ENCODE measurements at regions not wholly inside any gene's neighbourhood (a gene's known extent, or its start where the extent isn't known, plus 50 kb on each side); places are given as distances from the start of the nearest gene placed in this dataset.

DNA sequence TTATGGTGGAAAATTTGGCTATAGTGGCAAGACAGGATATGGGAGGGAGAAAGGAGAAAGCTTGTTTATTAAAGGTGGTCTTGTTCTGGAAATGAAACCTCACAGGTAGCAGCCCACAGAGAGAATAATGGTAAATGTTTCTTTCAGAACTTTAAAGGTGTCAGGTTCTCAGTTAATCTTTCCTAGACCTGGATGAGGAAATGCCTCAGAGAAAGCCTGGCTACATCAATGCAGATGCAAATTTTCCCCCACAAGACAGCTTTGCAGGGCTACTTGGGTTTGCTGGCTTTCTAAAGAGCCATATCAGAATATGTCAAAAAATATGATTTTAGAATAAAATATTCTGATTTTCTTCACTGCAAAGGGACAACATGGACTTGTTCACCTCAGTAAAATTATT, 715.0 kb downstream of the FAM133A start:
- Histone ChIP-seq H4K91ac (ENCODE audit: low read depth, low read length) (no peak overlapping the region), H3K4ac (ENCODE audit: low read depth, low read length) (no peak overlapping the region), H3K4me1 (ENCODE audit: control insufficient read depth in 1 of 2, insufficient read depth in 2 of 2, low read length in 2 of 2) (no peaks in the 10 kb centered on the region), H2BK5ac (ENCODE audit: low read depth, low read length, poor library complexity) (no peak overlapping the region), H3K18ac (ENCODE audit: low read length) (no peak overlapping the region), H4K12ac (ENCODE audit: low read depth, low read length) (no peak overlapping the region), H3K27ac (ENCODE audit: low read depth, low read length) (no peak overlapping the region), H3K4me2 (ENCODE audit: low read length) (no peak overlapping the region), H2AK5ac (ENCODE audit: low read length) (no peak overlapping the region), H3K14ac (ENCODE audit: low read length) (no peak overlapping the region), H3K36me3 (ENCODE audit: control insufficient read depth in 1 of 2, insufficient read depth in 2 of 2, low read length in 2 of 2) (no peaks in the 10 kb centered on the region), H3K9ac (ENCODE audit: low read length) (no peak overlapping the region), H3K79me1 (ENCODE audit: low read length) (no peaks in the 10 kb centered on the region), H3K9me3 (ENCODE audit: insufficient read depth, low read depth, low read length) (no peaks in the 10 kb centered on the region), H3K79me2 (ENCODE audit: control insufficient read depth, insufficient read depth, low read length, poor library complexity) (no peaks in the 10 kb centered on the region), H2BK120ac (ENCODE audit: insufficient read depth, low read length, poor library complexity) (no peak overlapping the region), H3K27me3 (ENCODE audit: insufficient read depth, low read length) (no peaks in the 10 kb centered on the region), H3K4me3 (ENCODE audit: low read depth, low read length) (no peak overlapping the region), H3K23ac (ENCODE audit: low read length) (no peak overlapping the region), H4K8ac (ENCODE audit: low read depth, low read length) (no peak overlapping the region), H2AFZ (ENCODE audit: insufficient read depth, low read length, poor library complexity) (no peak overlapping the region), H2BK12ac (ENCODE audit: low read length) (no peak overlapping the region)
- DNase-seq = no peak

DNA sequence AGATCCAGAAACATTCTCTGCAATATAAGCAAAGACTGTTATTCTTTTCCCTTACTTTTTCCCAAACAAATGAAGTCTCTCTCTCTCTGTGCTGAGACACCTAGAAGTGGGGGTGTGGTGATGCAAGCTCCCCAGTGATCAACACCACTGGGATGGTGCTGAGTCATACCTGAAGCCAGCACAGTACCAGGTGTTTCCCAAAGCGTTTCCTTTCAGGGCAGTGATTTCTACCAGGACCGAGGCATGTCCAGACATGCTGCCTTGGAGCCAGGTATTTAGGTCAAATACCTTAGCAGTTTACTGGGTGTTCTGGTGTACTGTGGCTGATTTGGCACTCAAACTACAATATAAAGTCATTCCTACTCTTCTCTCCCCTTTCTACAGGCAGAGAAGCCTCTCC, 726.5 kb downstream of the FAM133A start:
- Histone ChIP-seq H2AK5ac (ENCODE audit: low read length) (peak overlapping the region; percentile 93), H3K9me3 (ENCODE audit: insufficient read depth, low read depth, low read length) (no peaks in the 10 kb centered on the region), H3K23ac (ENCODE audit: low read length) (no peak overlapping the region), H3K9ac (ENCODE audit: low read length) (no peak overlapping the region), H2BK12ac (ENCODE audit: low read length) (peak overlapping the region; percentile 100), H3K36me3 (ENCODE audit: control insufficient read depth in 1 of 2, insufficient read depth in 2 of 2, low read length in 2 of 2) (peaks cover 2% of the 10 kb centered on the region in 2 experiments), H3K14ac (ENCODE audit: low read length) (peak overlapping the region; percentile 98), H3K18ac (ENCODE audit: low read length) (peak overlapping the region; percentile 95), H3K27me3 (ENCODE audit: insufficient read depth, low read length) (no peaks in the 10 kb centered on the region), H4K91ac (ENCODE audit: low read depth, low read length) (peak overlapping the region; percentile 100), H3K27ac (ENCODE audit: low read depth, low read length) (peak overlapping the region; percentile 100), H3K79me2 (ENCODE audit: control insufficient read depth, insufficient read depth, low read length, poor library complexity) (peaks cover 7% of the 10 kb centered on the region), H3K4me1 (ENCODE audit: control insufficient read depth in 1 of 2, insufficient read depth in 2 of 2, low read length in 2 of 2) (peaks cover 8 to 12% of the 10 kb centered on the region in 2 experiments), H3K4ac (ENCODE audit: low read depth, low read length) (peak overlapping the region; percentile 72), H4K8ac (ENCODE audit: low read depth, low read length) (peak overlapping the region; percentile 92), H2AFZ (ENCODE audit: insufficient read depth, low read length, poor library complexity) (peak overlapping the region; percentile 88), H4K12ac (ENCODE audit: low read depth, low read length) (peak overlapping the region; percentile 65), H2BK5ac (ENCODE audit: low read depth, low read length, poor library complexity) (peak overlapping the region; percentile 100), H3K4me2 (ENCODE audit: low read length) (no peak overlapping the region), H3K79me1 (ENCODE audit: low read length) (peaks cover 14% of the 10 kb centered on the region), H2BK120ac (ENCODE audit: insufficient read depth, low read length, poor library complexity) (peak overlapping the region; percentile 100), H3K4me3 (ENCODE audit: low read depth, low read length) (no peak overlapping the region)
- DNase-seq = peak; percentile 54 to 71
- WGBS (ENCODE audit: extremely low coverage, insufficient coverage, insufficient read length) = no CpG with 5 or more reads among the region's 2 CpGs

DNA sequence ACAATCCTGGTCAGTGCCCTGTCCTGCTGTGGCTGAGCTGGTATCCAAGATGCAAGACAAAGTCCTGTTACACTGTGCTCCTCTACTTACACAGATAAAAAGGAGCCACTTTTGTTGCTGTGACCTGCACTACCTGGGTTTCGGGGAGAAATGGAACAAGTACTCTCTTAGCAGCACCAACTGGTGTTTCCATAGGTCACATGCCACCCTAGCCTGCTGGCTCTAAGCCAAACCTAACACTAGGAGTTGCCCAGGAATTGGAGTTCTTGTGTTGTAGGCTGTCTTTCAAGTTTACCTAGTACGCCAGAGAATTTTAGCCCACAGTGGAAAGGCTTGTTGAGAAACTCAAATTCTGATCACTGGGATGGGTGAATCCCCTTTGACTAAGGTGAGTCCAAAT, 727.4 kb downstream of the FAM133A start:
- Histone ChIP-seq H3K27ac (ENCODE audit: low read depth, low read length) (peak overlapping the region; percentile 100), H2BK5ac (ENCODE audit: low read depth, low read length, poor library complexity) (peak overlapping the region; percentile 100), H3K27me3 (ENCODE audit: insufficient read depth, low read length) (no peaks in the 10 kb centered on the region), H3K9ac (ENCODE audit: low read length) (no peak overlapping the region), H3K36me3 (ENCODE audit: control insufficient read depth in 1 of 2, insufficient read depth in 2 of 2, low read length in 2 of 2) (peaks cover 2% of the 10 kb centered on the region in 2 experiments), H2BK12ac (ENCODE audit: low read length) (peak overlapping the region; percentile 100), H3K18ac (ENCODE audit: low read length) (peak overlapping the region; percentile 95), H3K79me1 (ENCODE audit: low read length) (peaks cover 14% of the 10 kb centered on the region), H3K23ac (ENCODE audit: low read length) (no peak overlapping the region), H3K4me2 (ENCODE audit: low read length) (no peak overlapping the region), H2AFZ (ENCODE audit: insufficient read depth, low read length, poor library complexity) (no peak overlapping the region), H2AK5ac (ENCODE audit: low read length) (peak overlapping the region; percentile 93), H3K4me1 (ENCODE audit: control insufficient read depth in 1 of 2, insufficient read depth in 2 of 2, low read length in 2 of 2) (peaks cover 8 to 12% of the 10 kb centered on the region in 2 experiments), H4K91ac (ENCODE audit: low read depth, low read length) (peak overlapping the region; percentile 100), H3K9me3 (ENCODE audit: insufficient read depth, low read depth, low read length) (no peaks in the 10 kb centered on the region), H3K4ac (ENCODE audit: low read depth, low read length) (peak overlapping the region; percentile 72), H3K79me2 (ENCODE audit: control insufficient read depth, insufficient read depth, low read length, poor library complexity) (peaks cover 7% of the 10 kb centered on the region), H4K12ac (ENCODE audit: low read depth, low read length) (peak overlapping the region; percentile 65), H3K14ac (ENCODE audit: low read length) (peak overlapping the region; percentile 98), H3K4me3 (ENCODE audit: low read depth, low read length) (no peak overlapping the region), H4K8ac (ENCODE audit: low read depth, low read length) (peak overlapping the region; percentile 92), H2BK120ac (ENCODE audit: insufficient read depth, low read length, poor library complexity) (peak overlapping the region; percentile 100)
- WGBS (ENCODE audit: extremely low coverage, insufficient coverage, insufficient read length) = no CpG with 5 or more reads among the region's 2 CpGs
- DNase-seq = peak in 1 of 2 donors; percentile 0

DNA sequence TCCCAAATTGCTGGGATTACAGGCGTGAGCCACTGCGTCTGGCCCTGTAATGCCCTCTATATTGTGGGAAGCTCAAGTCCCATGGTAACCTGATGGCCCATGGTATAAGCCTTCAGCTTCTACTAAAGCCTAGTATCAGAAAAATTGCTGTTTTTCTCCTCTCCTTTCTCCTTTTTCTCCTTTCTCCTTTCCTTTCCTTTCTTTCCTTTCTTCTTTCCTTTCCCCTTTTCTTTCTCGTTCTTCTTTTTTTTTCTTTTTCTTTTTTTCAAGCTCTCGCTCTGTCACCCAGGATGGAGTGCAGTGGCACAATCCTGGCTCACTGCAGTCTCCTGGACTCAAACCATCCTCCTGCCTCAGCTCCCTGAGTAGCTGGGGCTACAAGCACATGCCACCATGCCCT, 740.7 kb downstream of the FAM133A start:
- no peak overlapping the region for H2AFZ ChIP-seq (ENCODE audit: insufficient read depth, low read length, poor library complexity)
- no peak overlapping the region for H3K18ac ChIP-seq (ENCODE audit: low read length)
- no peaks in the 10 kb centered on the region for H3K79me2 ChIP-seq (ENCODE audit: control insufficient read depth, insufficient read depth, low read length, poor library complexity)
- H4K91ac ChIP-seq (ENCODE audit: low read depth, low read length) = no peak overlapping the region
- no peak overlapping the region for H3K4ac ChIP-seq (ENCODE audit: low read depth, low read length)
- no peak for DNase-seq
- no peak overlapping the region for H4K12ac ChIP-seq (ENCODE audit: low read depth, low read length)
- H2BK120ac ChIP-seq (ENCODE audit: insufficient read depth, low read length, poor library complexity) = no peak overlapping the region
- H3K4me1 ChIP-seq (ENCODE audit: control insufficient read depth in 1 of 2, insufficient read depth in 2 of 2, low read length in 2 of 2) = no peaks in the 10 kb centered on the region
- no peak overlapping the region for H3K4me2 ChIP-seq (ENCODE audit: low read length)
- no peak overlapping the region for H3K9ac ChIP-seq (ENCODE audit: low read length)
- H3K14ac ChIP-seq (ENCODE audit: low read length) = no peak overlapping the region
- H2AK5ac ChIP-seq (ENCODE audit: low read length) = peak overlapping the region; percentile 62
- H3K4me3 ChIP-seq (ENCODE audit: low read depth, low read length) = no peak overlapping the region
- no peak overlapping the region for H2BK5ac ChIP-seq (ENCODE audit: low read depth, low read length, poor library complexity)
- WGBS (ENCODE audit: extremely low coverage, insufficient coverage, insufficient read length) = no CpG with 5 or more reads among the region's 4 CpGs
- H2BK12ac ChIP-seq (ENCODE audit: low read length) = no peak overlapping the region
- no peak overlapping the region for H4K8ac ChIP-seq (ENCODE audit: low read depth, low read length)
- H3K79me1 ChIP-seq (ENCODE audit: low read length) = peaks cover 4% of the 10 kb centered on the region
- no peak overlapping the region for H3K23ac ChIP-seq (ENCODE audit: low read length)
- H3K9me3 ChIP-seq (ENCODE audit: insufficient read depth, low read depth, low read length) = no peaks in the 10 kb centered on the region
- no peaks in the 10 kb centered on the region for H3K36me3 ChIP-seq (ENCODE audit: control insufficient read depth in 1 of 2, insufficient read depth in 2 of 2, low read length in 2 of 2)
- H3K27me3 ChIP-seq (ENCODE audit: insufficient read depth, low read length) = no peaks in the 10 kb centered on the region
- H3K27ac ChIP-seq (ENCODE audit: low read depth, low read length) = no peak overlapping the region

All from trophoblast cell (in vitro differentiated cells and primary cell).